ENCODE measurements at regions not wholly inside any gene's neighbourhood (a gene's known extent, or its start where the extent isn't known, plus 50 kb on each side); places are given as distances from the start of the nearest gene placed in this dataset.

GRCh38 chr18:40917056-40917455 lies 1038.0 kb upstream of the PIK3C3 start (continued):
- TF ChIP-seq SRF (IDR thresholded peaks at IDR 0.05; ENCODE audit: low read depth, low read length) (no peak), TAF7 (optimal IDR thresholded peaks at IDR 0.05; ENCODE audit: borderline replicate concordance, low read depth, low read length) (no peak), GTF2F1 (IDR thresholded peaks at IDR 0.05; ENCODE audit: borderline replicate concordance, low read depth, low read length) (no peak), JUN (IDR thresholded peaks at IDR 0.05; ENCODE audit: low read depth, low read length) (no peak)

Data from H1 (cell line).